ENCODE measurements at regions not wholly inside any gene's neighbourhood (a gene's known extent, or its start where the extent isn't known, plus 50 kb on each side); places are given as distances from the start of the nearest gene placed in this dataset.
A peak's percentile ranks its signal among the peaks of the same experiment; 100 is the strongest.
"Not testable (repeated sequence)": the region's sequence is repeated elsewhere in the genome, so short reads cannot be mapped to it uniquely, and the experiment has no call there.

DNA sequence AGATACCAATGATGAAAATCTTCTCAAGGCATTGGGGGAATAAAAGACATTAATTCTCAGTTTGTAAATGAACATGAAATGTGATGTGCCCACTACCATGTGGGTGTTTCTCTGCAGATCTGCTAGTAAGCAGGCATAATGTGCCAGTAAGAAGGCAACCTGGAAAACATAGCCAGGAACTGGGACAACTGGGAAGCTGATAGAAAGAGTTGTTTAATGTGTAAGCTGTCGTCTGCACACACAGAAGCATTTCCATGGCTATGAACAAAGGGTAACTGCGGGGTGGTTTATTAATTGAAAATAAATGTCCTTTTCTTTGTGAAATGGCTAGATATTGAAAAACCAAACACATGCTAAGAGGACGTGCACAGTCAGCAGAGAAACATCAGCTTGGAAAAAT, 52.0 kb downstream of the ZC3H11B start:
- no peak for DNase-seq

DNA sequence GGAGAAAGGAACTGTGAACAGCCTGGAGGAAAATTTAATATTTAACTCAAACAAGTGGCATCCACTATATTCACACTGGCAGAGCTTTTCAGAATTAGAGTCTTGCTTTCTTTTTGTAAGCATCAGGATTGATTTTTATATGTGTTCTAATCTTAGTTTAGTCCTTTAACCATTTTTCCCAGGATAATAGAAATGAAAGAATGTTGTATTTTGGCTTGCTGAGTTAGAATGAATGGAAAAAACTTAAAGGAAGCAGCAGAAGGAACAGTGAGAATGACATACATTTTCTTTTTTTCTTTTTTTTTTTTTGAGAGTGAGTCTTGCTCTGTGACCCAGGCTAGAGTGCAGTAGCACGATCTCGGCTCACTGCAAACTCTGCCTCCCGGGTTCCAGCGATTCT, 53.0 kb downstream of the ZC3H11B start:
- DNase-seq, result no peak

DNA sequence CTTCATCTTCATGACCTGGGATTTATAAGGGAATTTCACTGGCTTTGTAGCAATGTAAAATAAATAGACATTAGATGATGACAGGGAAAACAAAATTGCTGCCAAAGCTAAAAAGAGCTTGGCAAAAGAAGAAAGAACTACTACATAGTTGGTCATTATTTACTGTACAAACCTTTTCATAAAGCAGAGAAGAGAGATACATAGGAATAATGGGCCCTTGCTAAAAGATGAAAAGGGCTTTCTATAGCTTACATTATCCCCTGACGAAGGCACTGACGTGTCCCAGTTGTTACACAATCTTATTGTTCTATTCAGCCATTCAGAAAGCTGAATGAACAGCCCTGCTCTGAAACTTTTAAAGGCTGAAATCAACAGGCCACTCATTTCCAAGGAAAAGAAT, 57.1 kb downstream of the ZC3H11B start:
- no peak for DNase-seq

DNA sequence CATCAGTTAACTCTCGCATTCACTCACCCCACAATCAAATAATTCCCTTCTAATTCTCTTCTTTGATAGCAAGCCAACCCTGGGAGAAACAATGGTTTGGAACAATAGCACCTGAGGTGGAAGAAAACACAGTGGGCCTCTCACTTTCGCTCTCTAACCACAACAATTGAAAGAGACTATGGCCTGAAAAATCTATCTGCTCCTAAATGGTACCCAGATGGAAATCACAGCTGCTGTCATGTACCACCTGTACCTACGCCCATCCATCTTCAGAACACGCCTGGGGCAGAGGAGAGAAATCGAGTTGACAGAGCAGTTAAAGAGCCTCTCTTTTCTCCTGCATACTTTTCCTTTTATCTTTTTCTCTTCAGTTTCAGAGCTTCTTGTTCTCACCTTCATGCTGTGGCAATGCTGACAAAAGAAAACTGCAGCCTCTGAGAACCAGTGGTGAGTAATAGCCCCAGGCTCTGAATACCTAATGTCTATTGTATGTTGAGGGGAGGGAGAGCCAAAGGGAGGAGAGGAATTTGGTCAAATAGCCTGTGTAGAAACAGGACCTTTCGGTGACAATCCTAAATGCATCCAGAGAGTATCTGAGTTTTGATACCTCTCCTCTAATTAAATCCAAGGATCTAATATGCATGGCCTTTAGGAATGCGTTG, 57.7 kb downstream of the ZC3H11B start:
- no peak for DNase-seq

- DNase-seq, result no peak
Measured at GRCh38 chr1:219553934-219554502, 58.9 kb downstream of the ZC3H11B start.

- DNase-seq, result no peak
Measured at GRCh38 chr1:219550201-219550600, 62.7 kb downstream of the ZC3H11B start.

- no peak for DNase-seq
Measured at GRCh38 chr1:219549215-219549614, 63.7 kb downstream of the ZC3H11B start.

DNA sequence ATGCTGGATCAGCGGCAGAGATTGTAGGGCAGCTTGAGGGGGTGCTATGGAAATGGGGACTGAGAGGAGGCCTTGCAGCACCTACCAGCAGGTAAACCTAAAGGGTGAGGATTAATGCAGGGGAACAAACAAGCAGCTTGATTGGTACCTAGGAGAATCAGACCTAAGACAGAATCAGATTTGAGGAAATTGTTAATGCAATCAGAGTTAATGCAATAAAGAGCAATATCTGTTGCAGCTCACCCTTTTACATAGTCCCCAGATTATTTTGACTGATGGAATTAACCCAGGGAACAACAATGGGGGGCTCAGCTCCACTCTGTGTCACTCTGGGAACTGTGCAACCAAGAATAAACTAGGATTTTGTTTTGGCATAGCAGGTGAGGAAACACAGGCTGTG, 64.5 kb downstream of the ZC3H11B start:
- no peak for DNase-seq

DNA sequence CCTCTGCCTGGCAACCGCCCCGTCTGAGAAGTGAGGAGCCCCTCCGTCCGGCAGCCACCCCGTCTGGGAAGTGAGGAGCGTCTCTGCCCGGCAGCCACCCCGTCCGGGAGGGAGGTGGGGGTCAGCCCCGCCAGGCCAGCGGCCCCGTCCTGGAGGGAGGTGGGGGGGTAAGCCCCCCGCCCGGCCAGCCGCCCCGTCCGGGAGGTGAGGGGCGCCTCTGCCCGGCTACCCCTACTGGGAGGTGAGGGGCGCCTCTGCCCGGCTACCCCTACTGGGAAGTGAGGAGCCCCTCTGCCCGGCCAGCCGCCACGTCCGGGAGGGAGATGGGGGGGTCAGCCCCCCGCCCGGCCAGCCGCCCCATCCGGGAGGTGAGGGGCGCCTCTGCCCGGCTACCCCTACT, 67.1 kb downstream of the ZC3H11B start:
- DNase-seq, result not testable (repeated sequence)

- DNase-seq, result no peak
Measured at GRCh38 chr1:219544163-219544846, 68.6 kb downstream of the ZC3H11B start.

DNA sequence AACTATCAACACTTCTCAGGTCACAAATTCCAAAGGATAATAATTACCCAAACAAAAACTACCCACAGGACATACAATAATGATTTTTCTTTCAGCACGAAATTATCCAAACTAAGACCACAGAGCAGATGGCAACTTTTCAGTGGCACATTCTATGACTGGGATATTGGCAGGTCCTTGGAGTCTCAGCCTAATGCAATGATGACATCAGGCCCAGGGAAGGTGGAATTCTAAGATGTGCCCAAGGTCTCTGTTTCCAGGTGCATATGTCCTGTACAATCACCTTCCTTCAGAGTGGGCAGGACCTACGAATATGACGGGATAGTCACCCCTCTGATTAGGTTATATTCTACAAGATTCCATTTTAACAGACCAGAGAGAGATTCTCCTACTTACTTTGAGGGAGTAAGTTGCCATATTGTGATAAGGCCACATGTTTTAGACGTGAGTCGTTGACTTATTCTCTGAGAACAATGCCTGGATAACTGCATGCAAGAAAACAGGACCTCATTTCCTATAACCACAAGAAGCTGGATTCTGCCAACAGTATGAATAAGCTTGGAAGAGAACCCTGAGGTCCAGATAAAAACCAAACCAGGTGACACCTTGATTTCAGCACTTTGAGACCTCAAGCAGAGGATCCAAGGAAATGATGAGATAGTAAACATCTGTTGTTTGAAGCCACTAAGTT, 69.9 kb downstream of the ZC3H11B start:
- DNase-seq, result no peak

GRCh38 chr1:219541946-219542345, 71.0 kb downstream of the ZC3H11B start:
- DNase-seq, result no peak

- DNase-seq, result peak; percentile 6
Measured at GRCh38 chr1:219539645-219540254, 73.2 kb downstream of the ZC3H11B start.

DNA sequence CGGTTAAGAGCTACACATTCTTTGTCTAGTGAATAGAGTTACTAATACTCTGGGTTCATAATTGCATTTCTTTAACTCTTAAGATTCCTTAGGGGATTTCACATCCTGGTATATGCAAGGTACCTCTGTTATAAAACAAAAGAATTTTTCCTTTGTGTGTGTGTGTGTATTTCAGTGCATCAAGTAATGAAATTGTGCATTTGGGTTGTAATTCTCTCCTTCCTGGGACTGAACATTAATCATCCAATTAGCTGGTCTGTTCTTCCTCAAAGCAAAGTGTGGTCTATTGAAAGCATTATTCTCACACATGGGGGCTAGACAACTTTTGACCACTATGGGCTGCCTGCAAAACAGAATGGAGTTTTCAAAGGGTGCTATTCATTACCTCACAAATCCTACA, 74.0 kb downstream of the ZC3H11B start:
- DNase-seq, result no peak

DNA sequence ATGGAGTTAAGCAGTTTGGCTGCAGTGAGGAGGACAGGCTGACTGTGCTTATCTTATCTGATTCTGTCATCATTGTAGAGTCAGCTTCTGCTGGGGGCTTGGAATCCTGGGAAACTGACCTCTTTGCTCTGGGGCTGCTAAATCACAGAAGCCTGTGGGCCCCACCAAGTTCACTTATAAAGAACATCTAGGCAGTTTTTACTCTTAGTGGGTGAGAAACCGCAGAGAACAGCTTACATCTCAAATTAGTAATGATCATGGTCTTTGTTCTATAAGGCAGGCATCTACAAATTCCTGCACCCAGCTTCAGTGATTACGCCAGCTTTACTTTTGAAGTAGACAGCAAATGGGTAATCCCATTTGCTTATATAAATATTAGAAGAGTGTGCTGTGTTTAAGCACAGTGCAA, 75.7 kb downstream of the ZC3H11B start:
- no peak for DNase-seq

DNA sequence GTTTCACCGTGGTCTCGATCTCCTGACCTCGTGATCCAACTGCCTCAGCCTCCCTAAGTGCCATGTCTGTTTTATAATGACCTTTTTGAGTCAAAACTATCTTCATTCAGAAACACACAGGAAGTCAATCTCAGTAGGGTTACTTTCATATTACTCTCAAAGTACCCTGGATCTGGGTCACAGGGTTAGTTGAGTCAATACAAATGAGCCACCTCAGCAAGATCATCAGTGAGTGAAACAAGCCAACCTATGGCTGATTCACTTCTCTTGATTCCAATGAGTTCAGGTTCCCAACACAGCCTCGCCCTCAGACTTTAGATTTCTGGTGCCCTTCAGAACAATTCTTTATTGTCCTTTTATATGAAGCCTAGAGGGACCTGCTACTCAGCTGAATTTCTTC, 76.9 kb downstream of the ZC3H11B start:
- no peak for DNase-seq

GRCh38 chr1:219534991-219535390, 77.9 kb downstream of the ZC3H11B start:
- no peak for DNase-seq

DNA sequence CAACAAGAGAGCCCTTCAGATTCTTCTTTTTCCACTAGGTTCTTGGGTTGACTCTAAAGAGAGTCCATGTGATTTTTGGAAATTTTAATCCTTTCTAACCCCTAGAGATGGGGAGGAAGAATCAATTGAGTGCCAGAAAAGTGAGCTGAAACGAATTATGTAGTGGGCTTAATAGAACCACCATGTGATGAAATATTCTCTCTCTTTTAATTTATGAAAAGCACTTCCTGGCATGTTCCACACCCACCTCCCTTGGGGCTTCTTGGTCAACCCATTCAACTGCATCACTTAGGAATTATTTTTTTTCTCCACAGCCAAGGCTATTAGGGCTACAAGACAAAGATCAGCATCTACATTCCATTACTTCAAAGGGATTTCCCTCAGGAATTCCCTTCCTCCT, 79.6 kb downstream of the ZC3H11B start:
- DNase-seq, result no peak

DNA sequence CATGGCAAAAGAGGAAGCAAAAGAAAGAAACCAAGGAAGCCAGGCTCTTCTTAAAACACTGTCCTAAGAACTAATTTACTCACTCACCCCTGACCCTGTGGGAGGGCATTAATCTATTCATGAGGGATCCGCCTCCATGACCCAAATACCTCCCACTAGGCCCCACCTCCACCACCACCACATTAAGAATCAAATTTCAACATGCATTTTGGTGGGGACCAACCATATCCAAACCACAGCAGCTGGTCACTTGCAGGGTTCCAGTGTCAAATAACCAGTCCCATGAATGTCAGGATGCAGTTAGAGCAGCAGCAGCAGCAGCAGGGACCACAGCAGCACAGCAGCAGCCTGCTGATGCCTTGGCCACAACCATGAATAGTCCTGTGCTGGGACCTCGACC, 83.8 kb downstream of the ZC3H11B start:
- peak; percentile 25 for DNase-seq

- DNase-seq, result no peak
Measured at GRCh38 chr1:219528633-219529032, 84.3 kb downstream of the ZC3H11B start.

- DNase-seq, result no peak
Measured at GRCh38 chr1:219527994-219528393, 84.9 kb downstream of the ZC3H11B start.

DNA sequence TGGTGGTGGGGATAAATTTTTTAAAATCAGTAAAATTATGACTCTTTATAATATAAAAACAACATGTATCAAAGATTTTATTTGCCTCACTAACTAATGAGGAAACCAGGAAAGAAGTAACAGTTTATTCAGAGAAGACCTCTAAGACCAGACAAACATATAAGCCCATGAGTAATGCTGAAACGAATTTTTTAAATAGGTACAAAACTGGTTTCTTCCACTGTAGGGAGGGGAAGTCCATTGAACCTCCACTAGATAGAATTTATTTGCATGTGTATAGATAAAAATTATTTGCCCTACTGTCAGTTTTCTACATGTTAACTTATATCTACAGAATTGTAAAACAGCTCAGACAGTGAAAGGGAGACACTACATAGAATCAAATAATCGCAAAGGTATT, 86.8 kb downstream of the ZC3H11B start:
- DNase-seq, result no peak

DNA sequence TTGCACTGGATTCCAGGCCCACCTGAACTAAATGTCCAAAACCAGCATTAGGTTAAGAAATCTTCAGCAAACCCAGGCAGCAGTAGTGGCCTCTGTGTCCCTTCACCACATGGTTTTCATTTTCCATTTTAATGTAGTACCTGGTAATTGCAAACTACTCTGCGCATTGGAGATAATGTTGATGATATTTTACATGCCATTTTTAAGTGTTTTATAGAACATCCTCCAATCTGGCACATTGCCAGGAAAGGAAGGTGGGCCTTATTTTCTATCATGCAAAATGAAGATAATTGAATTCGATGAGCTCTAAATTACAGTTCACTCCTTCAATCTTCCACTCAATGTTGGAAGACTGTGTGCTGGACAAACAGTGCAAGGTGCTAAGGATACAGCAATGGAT, 89.5 kb downstream of the ZC3H11B start:
- no peak for DNase-seq

GRCh38 chr1:219521325-219521724, 91.6 kb downstream of the ZC3H11B start:
- DNase-seq, result no peak

All from suppressor macrophage treated with lipopolysaccharide for 4 hours (primary cell).